ENCODE measurements at regions not wholly inside any gene's neighbourhood (a gene's known extent, or its start where the extent isn't known, plus 50 kb on each side); places are given as distances from the start of the nearest gene placed in this dataset.

DNA sequence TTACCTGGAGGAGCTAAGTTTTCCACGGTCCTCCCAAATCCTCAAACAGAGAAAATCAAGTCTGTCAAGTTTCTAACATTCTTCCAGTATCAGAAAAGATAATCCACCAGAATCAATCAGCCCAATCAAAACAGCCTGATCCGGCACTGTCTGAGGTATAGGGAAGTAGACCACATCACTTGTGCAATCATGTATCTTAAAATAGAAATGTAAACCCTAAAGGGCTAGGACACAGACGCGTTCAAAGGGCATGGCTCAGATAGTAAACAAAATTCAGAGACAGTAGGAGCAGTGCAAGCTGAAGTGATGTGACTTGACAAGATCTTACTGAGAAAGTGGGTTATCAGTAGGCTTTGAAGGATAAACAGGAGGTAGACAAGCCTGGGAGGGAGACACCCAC, 252.4 kb upstream of the DAPK1 start:
- DNase-seq (ENCODE audit: low spot score), result no peak

DNA sequence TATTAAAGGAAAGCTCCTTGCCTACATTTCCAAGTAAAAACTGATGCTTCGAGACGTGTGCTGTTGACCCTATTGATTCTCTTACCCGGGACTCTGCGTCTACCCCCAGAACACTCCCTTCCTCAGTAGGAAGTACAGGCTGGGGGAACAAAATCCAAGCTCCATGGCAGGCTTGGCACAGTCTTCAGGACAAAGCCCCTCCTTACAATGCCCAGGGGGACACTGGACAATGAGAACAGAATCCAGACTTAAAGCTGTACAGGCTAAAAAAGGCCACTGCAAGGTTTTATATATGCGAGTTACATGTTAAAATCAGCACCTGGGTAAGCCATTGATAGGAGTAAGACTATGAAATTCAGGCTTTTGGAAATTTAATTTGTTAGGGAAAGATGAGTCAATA, 250.6 kb upstream of the DAPK1 start:
- no peak for DNase-seq (ENCODE audit: low spot score)

DNA sequence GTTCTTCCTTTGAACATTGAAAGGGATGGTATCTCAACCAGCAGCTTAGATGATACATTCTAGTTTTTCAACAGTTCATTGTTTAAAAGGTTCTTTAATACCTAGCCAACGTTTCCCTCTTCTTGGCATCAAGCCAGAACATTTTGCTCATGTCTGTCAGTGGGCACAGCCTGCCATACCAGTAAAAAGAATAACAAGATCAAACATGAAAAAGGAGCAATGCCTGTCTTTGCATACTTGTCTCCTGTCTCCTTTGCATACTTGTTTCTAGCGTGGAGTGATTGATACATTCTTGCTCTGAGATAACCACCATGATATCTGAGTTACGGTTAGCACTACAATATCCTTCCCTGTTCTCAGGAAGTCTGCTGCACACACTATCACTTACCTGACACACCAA, 248.6 kb upstream of the DAPK1 start:
- DNase-seq (ENCODE audit: low spot score), result no peak

DNA sequence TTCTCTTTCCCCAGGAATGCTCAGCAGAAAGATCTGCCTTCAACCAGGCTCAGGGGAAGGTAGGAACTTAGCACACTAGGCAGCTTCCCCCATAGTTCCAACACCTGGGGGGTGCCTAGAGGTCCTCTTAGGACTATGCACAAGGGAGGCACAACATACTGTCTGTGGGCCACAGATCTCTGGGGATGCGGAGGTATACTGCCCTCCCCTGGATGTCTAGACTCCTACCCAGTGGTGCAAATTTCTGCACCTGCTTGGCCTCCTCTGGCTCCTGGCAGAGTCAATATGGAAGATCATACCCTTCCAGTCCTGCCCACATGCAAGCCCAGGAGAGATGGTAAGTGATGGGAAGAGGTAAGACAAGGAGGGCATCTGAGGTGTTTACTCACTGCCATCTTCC, 247.5 kb upstream of the DAPK1 start:
- no peak for DNase-seq (ENCODE audit: low spot score)

DNA sequence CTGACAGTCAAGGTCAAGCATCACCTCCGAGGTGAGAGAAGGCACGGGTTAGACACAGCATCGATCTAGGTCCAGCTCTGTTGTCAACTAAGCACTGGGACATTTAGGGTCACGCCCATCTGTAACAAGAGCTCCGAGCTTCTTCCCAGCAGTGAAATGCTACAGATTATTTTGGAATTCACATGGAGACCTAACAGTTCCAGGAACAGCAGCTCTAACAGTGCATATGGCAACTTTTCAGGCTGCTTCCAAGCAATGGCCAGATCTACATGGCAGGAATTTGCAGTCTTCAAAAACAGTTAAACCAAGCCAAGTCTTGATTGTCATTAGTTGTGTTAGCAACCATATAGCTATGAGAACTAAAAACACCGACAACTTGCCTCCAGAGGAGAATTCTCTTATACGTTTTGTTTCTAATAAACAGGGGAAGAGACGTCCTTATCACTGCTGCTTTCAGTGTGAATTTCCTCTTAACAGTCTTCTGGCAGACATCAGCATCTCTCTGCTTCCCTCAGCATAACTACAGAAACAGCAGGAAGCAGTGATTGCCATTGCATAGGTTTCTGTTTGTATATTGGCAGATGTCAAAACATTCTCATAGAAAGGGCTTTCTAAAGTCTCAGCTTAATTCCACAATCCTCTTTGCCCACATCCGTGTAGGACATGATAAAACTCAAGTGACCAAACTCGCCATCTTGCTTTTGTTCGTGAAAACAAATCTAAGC, 242.1 kb upstream of the DAPK1 start:
- DNase-seq (ENCODE audit: low spot score), result no peak

DNA sequence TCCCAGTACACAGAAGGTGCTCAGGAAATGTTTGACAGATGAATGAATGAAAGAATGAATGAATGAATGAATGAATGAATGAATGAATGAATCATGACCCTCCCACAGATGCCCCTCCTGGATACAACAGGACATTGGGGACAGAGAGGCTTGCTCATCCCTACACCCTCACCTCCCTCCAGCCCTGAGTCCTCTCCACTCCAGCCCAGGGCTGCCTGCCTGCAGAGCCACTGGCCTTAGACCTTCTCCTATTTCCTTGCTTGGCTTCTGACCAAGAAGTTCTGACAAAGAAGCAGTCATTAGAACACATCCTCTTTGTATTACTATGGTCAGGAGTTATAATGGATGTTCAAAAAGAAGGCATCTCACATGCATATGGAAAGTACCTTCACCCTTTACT, 240.7 kb upstream of the DAPK1 start:
- DNase-seq (ENCODE audit: low spot score), result no peak

DNA sequence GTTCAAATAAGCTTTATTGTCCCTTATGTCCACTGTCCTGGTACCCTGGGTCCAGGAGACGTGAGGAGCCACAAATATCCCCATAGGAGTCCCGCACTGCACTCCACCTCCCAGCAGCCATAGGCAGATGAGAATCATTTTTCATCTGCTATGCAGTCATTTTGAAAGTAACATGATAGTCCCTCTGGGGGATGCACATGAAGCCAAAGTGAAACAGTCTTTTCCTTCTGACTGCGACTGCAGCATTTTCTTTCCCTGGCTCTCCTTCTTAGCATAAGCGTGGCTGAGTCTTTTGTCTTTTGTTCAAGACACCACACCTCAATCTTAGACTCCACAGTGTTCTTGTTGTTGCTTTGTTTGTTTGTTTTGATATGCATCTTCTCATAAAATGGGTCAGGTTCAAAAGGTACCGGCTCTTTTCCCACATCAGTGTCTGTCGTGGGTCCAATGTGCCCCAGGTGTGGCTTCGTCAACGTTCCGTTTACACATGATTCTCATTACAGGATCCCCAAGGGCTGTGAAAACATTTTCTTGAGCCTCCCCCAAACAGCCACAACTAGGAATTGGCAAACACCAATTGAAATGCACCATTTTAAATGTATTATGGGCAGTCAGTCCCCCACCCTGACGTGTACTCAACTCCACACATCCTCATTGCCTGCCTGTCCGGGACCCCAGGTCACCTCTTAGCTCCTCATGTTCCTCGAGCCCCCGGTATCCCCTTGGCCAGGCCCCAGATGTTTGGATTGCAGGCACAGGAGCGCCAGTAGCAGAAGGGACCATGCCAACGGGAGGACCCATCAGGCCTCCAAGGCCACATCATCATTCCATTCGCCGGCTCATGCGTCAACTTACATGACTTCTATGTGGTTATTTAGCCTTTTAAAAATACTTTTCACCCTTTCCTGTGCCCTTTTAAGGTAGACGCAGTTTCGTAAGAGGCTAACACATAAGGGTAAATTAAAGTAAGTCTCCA, 237.8 kb upstream of the DAPK1 start:
- no peak for DNase-seq (ENCODE audit: low spot score)

DNA sequence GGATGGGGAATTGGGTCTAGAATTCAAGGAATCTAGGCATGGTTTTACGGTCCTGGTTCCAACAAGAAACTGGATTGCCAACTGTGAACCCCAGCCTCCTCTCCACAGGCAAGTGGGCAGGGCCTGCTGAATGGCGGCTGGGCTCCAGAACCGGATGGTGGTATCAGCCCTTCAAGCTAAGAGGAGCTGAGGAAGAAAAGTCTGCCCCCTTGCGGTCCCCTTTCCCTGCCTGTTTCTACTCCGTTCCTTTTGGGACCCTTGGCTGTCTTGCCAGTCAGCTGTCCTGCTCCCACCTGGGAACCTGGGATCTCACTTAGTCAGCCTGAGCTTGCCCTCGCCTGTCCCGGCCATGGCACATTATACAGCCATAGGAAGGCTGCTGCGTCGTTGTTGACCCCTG, 234.4 kb upstream of the DAPK1 start:
- no peak for DNase-seq (ENCODE audit: low spot score)

DNA sequence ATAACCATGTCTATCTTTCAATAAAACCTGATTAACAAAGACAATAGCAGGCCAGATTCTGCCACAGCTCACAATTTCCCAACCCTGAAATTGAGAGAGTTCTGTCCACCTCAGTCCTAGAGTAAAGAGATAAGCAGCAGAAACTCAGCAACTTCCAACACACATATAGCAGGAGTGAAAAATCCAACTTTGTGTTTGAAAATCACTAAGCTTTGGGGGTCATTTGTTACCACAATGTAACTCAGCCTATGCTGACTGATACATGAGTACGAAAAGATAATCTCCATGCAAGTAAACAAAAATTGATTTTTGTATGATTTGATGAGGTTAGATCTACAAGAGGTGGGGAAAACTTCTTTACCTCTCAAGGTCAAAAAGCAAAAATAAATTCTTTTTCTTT, 231.0 kb upstream of the DAPK1 start:
- DNase-seq (ENCODE audit: low spot score), result no peak

DNA sequence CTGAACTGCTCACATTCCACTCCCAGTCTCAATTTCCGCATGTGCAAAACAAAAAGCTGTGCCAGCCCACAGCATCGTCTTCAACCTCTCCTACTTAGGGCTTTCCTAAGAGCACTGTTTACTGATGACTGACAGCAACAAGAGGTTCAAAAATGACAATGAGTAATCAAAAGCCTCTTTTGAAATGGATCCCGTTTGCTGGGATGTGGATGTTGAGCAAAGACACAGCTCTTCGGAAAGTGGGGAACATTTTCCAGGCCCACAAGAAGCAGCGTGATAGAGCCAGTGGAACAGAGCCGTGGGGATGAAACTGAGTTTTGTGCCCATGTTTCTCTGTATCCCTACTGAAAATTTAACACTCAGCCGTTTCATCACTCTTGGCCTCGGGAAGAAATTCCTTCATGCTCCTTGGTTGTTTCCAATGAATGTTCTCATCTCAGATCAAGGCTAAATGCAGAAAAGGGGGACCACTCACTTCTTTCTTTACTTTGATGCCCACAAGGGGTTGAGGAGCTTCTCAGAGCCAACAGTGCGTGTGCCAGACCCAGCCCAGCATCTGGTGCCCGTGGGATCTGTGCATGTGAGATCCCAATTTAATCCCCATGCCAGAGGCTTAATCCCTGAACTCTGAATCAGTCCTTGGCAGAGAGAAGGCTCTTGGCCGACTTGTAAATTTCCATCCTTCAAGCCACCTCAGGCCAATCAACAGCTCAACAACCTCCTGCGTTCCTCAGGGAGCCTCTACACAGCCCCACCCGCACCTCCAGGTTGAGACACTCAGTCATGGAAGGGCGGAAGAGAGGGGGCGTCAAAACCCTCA, 230.2 kb upstream of the DAPK1 start:
- DNase-seq (ENCODE audit: low spot score), result no peak

DNA sequence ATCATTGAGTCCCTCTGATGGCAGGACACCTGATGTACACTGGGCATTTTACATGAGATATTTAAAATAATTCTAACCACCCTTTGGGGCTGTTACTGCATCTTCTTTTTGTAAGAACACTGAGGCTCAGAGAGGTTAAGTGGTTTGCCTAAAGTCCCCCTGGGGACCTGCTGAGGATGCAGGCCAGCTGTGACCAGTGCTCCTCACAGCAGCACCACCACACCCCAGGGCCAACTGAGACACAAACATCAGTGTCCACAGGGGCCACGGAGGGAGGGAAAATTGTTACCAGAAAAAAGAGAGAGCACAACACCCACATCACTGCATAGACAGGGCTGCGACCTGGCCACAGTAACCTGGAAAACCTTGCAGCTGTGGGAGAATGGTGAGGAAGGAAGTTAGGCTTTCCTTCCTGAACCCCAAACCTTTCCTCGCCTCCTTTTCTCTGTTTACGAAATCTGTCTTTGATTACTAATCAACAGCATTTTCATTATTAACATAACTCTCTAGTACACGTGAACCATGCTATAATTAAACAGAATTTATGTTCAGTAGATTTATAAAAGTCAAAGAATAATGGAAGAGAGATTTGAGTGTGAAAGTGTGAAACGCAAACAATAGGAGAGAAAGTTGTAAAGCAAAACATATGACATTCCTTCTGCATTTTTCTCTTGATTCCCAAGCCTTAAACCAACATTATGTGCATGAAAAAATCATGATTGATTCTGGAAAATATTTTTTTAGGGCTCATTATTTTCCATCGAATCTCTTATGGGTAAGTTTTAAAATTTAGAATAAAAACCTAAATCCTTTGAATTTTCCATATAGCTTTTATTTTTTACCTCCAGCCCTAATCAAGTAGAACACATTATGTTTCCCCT, 228.1 kb upstream of the DAPK1 start:
- no peak for DNase-seq (ENCODE audit: low spot score)

DNA sequence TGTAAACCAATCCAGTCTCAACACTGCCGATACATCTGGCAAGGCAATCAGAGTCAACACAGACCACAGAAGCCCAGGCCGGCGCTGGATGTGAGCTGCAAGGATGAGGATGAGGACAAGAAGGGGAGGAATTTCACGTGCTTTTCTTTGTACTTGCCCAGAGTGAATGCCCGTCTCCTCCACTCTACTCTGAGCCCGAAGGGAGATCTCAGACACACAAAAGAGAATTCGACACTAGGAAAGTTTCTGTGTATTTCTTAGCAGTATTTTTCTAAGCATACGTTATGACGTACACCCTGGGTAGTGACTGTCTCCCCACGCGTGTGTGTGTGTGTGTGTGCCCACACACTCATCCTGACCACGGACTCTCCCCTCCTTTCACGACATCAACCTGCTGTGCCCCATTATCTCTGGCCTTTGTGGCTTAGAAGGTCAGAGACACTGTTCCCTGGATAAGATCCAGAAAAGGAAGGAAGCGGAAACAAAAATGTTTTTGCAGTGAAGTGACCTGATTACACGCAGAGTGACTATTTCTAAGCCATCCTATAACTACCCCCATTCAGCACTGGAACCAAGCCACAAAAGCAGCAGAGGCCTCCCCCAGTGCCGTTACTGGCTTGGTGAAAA, 227.3 kb upstream of the DAPK1 start:
- DNase-seq (ENCODE audit: low spot score), result no peak

DNA sequence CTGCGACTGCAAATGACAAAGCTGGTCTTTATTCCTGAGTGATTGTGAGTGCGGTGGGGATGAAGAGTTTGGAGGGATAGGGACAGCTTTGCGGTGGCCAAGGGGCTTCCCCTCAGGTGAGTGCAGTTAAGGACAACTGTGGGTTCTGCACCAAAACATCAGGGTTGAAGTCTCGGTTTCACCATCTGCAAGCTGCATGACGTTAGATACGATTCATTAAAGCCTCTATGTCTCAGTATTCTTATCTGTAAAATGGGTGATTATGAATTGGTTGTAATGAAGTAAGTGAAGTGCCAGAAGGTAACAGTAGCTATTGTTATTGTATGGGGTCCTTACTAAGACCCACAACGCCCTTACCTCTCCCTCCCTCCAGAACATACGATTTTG, 226.8 kb upstream of the DAPK1 start:
- DNase-seq (ENCODE audit: low spot score), result no peak

DNA sequence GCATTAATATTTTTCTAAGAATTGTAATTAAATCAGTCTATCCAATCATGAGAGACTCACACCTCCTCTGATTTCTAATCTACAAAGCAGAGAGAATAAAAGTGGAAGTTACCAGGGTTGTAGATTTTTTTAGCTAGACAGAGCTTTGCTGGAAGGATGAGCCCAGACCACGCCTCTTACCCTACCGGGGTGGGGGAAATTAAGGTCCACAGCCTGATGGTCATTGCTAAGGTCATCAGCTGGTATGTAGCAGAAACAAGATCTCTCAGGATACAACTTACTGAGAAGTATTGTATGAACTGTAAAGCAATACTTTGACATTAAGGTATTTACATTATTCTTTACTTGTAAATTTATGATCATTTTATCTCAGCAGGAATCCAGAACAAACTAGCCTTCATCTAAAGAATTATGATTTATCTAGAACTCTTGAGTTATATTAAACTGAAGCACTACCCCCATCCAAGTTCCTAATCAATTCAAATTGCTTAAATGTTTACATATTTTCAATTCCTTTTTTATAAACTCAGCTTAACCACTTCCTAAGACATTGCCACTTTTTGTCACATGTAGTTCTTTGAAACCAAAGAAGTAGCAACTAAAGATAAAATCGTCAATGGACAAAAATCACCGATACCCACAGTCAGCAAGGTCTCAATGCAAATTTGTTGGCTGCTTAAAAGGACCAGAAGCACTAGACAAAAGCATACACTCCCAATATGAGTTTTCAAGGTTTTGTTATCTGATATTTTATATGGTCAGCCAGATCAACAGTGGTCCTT, 225.8 kb upstream of the DAPK1 start:
- DNase-seq (ENCODE audit: low spot score), result no peak

DNA sequence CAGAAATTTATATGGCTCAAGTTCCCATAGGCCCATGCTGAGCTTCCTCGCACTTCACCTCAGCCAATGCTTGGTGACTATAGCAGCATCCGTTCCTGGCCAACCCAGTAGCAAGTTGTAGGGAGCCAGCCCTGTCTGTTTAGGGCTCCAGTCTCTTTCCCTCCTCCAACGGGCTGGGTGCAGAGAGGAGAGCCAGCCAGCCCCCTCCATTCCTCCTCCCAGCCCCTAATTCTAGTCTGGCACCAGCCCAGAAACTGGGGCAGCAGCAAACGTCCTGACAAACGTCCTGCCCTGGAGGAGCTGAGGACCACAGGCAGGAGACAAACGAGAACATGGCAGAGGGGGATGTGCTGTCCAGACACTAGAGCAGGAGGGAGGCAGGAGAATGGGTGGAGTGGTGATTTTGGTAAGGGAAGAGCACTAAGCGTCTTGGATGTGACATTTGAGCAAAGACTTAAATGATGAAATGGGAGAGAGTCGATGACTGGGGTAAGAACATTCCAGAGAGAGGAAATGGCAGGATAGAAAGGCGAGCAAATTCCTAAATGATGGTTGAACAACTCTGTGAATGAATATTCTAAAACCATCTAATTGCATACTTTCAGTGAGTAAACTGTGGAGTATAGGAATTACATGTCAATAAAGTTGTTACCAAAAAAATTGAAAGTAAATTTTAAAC, 222.5 kb upstream of the DAPK1 start:
- DNase-seq (ENCODE audit: low spot score), result no peak

DNA sequence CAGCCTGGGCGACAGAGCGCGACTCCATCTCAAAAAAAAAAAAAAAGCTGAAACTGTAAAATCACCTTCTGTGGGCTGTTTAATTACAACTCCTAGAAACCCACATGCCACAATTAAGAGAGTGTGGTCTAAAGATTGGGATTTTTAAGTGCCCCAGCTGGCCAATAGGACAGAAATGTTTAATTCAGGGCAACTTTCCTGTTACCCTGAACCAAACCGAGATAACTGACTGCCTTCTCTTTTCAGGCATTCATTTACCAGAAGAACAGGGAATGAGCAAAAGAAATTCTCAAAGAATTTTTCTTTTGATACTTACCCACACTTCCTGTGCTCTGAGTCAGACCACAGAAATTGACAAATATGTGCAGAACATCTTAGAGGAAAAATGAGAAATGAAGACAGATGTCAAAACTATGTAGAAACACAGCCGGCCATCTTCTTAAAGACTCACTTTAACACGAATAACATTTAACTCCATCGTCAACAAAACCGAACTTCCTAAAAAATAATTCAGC, 221.3 kb upstream of the DAPK1 start:
- DNase-seq (ENCODE audit: low spot score), result no peak

DNA sequence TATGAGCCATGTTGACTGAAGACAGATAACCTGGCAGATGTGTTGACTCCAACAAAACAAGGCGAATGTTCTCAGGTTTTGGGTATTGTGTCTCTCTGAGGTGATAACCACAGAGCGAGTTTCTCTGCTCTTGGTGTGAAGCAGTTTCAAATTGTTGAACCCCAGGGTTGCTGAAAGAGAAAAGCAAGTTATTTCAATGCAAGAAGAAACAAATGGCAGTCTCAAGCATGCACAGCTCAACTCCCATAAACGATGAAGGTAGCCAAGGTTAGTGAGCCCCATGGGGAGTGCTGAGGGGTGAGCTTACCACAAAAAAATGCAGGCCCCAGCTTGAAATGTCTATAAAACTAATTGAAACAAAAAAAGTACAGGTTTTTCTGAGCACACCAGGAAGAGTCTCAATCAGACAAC, 220.8 kb upstream of the DAPK1 start:
- no peak for DNase-seq (ENCODE audit: low spot score)

DNA sequence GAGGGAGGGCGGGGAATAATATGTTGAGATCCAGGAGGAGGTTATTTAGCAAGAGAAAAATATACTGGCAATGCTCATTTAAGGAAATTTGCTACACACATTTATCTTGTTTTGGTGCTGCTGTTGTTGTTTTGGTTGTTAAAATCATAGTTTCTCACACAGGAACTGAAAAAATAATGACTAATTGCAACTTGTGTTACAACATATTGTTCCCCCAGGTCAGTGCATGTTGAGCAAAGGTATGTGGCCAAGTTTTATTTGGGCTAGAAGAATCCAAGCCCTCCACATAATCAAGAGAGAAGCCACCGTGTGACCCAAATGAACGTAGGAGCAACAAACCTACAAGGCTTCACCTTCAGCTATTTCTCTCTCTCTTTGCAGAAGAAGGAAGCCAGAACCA, 220.3 kb upstream of the DAPK1 start:
- DNase-seq (ENCODE audit: low spot score), result no peak

DNA sequence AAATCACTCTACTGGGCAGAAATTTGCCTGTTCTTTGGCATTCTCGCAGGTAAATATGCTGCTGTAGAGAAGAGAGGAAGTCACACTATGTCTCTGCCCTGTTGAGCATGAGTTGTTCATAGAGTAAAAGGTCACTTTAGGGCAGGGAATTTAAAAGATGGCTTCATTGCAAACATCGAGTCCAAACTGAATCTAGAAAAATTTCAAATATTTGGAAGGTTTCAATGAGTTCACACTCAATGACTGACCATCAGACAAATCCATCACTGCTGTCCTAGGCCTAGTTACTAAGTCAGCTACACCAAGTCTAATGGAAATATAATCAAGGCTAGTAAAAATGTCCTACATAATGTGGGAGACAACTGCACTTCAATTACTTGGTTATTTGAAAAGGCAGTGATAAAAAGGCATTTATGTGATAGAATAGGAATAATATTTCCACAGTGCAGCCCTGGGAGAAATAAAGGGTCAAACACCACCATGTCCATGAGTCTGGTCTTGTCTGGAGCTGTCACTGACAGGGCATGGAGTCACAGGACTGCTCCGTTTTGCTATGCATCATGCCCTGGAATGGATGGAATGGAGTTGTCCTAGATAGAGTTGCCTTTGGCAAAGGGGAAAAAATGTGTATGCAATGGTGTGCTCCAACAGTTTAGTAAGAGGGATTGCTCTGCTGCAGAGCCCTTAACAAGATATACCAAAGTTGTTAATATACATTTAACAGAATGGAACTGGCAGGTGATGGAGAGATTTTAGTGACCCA, 218.5 kb upstream of the DAPK1 start:
- no peak for DNase-seq (ENCODE audit: low spot score)
